ENCODE measurements at regions not wholly inside any gene's neighbourhood (a gene's known extent, or its start where the extent isn't known, plus 50 kb on each side); places are given as distances from the start of the nearest gene placed in this dataset.

DNA sequence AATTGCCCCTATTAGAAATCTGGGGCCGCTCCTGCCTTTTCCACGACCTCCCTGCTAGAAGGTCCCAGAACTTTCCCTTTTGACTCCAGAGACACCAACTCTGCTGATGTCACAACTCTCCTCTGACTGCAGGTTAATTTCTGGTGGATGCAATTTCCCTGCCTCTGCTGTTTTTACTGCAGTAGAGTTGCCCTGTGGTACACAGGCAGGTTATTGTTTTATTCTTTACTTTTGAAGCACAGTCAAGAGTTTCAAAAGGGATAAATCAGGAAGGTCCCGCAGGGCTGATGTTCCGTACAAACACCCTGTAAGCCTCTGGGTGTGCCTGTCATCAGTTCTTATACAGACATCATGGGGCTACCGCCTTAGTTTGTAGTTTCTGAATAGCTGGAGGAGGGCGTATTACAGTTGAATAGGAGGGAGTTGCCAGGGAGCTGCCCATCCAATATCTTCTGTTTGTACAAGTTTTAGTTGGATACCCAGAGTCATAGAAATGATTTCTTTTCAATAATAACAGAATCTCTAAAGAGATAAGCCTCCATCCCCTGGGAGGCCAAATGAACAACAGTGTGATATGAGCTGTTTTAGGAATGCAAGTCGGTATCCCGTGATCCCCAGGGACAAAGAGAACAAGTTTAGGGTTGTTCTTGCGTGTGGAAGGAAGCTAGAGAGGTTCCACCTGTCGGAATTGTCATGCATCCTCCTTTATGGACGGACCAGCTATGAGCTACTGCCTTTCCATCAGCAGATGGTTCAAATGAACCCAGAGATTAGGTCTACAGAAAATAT is 108.4 kb upstream of the COPS8 start:
- no peak for TF ChIP-seq YY1 (IDR thresholded peaks at IDR 0.05; ENCODE audit: insufficient read depth, insufficient read length)
- no peak for TF ChIP-seq ZNF274 (IDR thresholded peaks at IDR 0.05; ENCODE audit: low read depth, low read length)

All from NT2/D1 (cell line).